Sigmoid colon (tissue), 6 donors: ENCODE measurements at regions not wholly inside any gene's neighbourhood (a gene's known extent, or its start where the extent isn't known, plus 50 kb on each side); places are given as distances from the start of the nearest gene placed in this dataset.

Experiments
- DNase-seq: peaks from one replicate; pipeline ENCODE4 v3.0.0-alpha.2; 2019
- H3K27ac ChIP-seq, 4 donors: fragments of 200-600 bp; sonication (generic); one replicate each; pipeline ENCODE4 v1.5.1; 2016 to 2019; ENCODE audit warnings: mild to moderate bottlenecking in 1 of 4
- H3K27me3 ChIP-seq, 3 donors: fragments of 200-600 bp; sonication (generic); one replicate each; pipeline ENCODE4 v1.5.1; 2019; ENCODE audit warnings: mild to moderate bottlenecking in 1 of 3
- H3K36me3 ChIP-seq, 4 donors: fragments of 200-600 bp; sonication (generic); one replicate each; pipeline ENCODE4 v1.5.1; 2016 to 2019
- H3K4me1 ChIP-seq, 4 donors: fragments of 200-600 bp; sonication (generic); one replicate each; pipeline ENCODE4 v1.5.1; 2017 to 2019
- H3K4me3 ChIP-seq, 4 donors: fragments of 200-600 bp; sonication (generic); one replicate each; pipeline ENCODE4 v1.5.1; 2017 to 2019; ENCODE audit warnings: mild to moderate bottlenecking in 2 of 4, moderate library complexity in 1 of 4
- H3K9me3 ChIP-seq, 4 donors: fragments of 200-600 bp in 3 of 4; sonication (generic) in 3 of 4; one replicate each; pipeline versions ENCODE4 v1.5.1 to v1.6.1; 2013 to 2019
- CTCF ChIP-seq, 4 experiments: fragments of 450-650 bp in 3 of 4; fragments of 200-600 bp in 1 of 4; IDR thresholded peaks; one replicate each; pipeline ENCODE4 v1.5.1; 2016 to 2019; ENCODE audit warnings: antibody characterized with exemption in 4 of 4, mild to moderate bottlenecking in 3 of 4, moderate library complexity in 2 of 4
- EP300 ChIP-seq, 4 donors: sonication (generic); formaldehyde crosslinking; IDR thresholded peaks; one replicate each; pipeline ENCODE4 v1.6.1; 2017; ENCODE audit warnings: antibody characterized with exemption in 4 of 4
- POLR2A ChIP-seq, 2 donors: fragments of 450-650 bp; IDR thresholded peaks; one replicate each; pipeline ENCODE4 v1.6.1; 2016; ENCODE audit warnings: antibody characterized with exemption in 2 of 2, mild to moderate bottlenecking in 2 of 2, moderate library complexity in 2 of 2
- POLR2AphosphoS5 ChIP-seq, 4 donors: sonication (generic); formaldehyde crosslinking; IDR thresholded peaks; one replicate each; pipeline ENCODE4 v1.6.1; 2017; ENCODE audit warnings: antibody characterized with exemption in 4 of 4
- WGBS, 2 donors: extraction: QIAGEN DNeasy Blood & Tissue Kit; methylation state at CpG; one replicate each; pipeline ENCODE4 v1.1.7; 2013; 5-methylcytosine and 5-hydroxymethylcytosine counted together
- intact Hi-C: fragments of 100-400 bp; cut with DNase I; formaldehyde crosslinking; loops from one replicate; pipeline ENCODE4 v1.15.1; 2023
- donor health status: healthy with polysubstance abuse.
- donor health status: healthy.

DNA sequence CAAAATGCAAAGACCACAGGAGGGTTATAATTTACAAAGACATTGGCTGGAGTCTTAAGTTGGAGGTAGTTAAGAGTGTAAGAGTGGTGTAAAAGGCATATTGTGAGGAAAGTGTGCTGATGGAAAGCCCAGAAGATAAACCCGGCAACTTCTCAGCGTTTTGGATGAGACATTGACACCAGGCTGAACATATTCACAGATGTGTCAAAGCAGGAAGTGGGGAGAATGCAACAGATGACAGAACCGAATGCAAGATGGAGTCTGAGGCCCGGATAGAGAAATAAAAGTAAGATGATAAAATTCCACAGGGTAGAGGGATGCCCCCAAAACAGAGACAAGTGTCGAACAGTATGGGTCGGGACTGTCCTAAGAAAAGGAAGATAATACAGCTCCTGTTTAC lies 230.4 kb upstream of the TMEM72 start:
- WGBS, 2 donors = 91 to 95% methylated on average over 6 of the region's 6 CpGs
- no peak for TF ChIP-seq POLR2AphosphoS5 (IDR thresholded peaks at IDR 0.05)
- no peak for TF ChIP-seq POLR2A (IDR thresholded peaks at IDR 0.05)
- no peak for TF ChIP-seq CTCF (IDR thresholded peaks at IDR 0.05)
- TF ChIP-seq EP300 (IDR thresholded peaks at IDR 0.05) = no peak
- Histone ChIP-seq H3K4me3 (no peak overlapping the region), H3K9me3 (no peaks in the 10 kb centered on the region), H3K36me3 (no peaks in the 10 kb centered on the region), H3K27ac (no peak overlapping the region), H3K27me3 (no peaks in the 10 kb centered on the region), H3K4me1 (no peaks in the 10 kb centered on the region)
- DNase-seq = no peak
- intact Hi-C loops = no loop called here

GRCh38 chr10:44682507-44682906 lies 228.6 kb upstream of the TMEM72 start:
- Histone ChIP-seq H3K27ac (no peak overlapping the region), H3K27me3 (no peaks in the 10 kb centered on the region), H3K4me1 (no peaks in the 10 kb centered on the region), H3K9me3 (no peaks in the 10 kb centered on the region), H3K36me3 (no peaks in the 10 kb centered on the region), H3K4me3 (no peak overlapping the region)
- TF ChIP-seq EP300 (IDR thresholded peaks at IDR 0.05) (no peak), POLR2A (IDR thresholded peaks at IDR 0.05) (no peak), CTCF (IDR thresholded peaks at IDR 0.05) (no peak), POLR2AphosphoS5 (IDR thresholded peaks at IDR 0.05) (no peak)
- intact Hi-C loops = no loop called here
- WGBS, 2 donors = 81 to 87% methylated on average over 7 of the region's 7 CpGs
- DNase-seq = no peak

- no peaks in the 10 kb centered on the region for H3K36me3 ChIP-seq
- H3K27me3 ChIP-seq = no peaks in the 10 kb centered on the region
- WGBS, 2 donors = 88 to 90% methylated on average over 2 of the region's 2 CpGs
- DNase-seq = no peak
- H3K4me1 ChIP-seq = no peaks in the 10 kb centered on the region
- H3K27ac ChIP-seq = no peak overlapping the region
- no peaks in the 10 kb centered on the region for H3K9me3 ChIP-seq
- intact Hi-C loops = no loop called here
- H3K4me3 ChIP-seq = no peak overlapping the region
- TF ChIP-seq POLR2A (IDR thresholded peaks at IDR 0.05) = no peak
- no peak for TF ChIP-seq EP300 (IDR thresholded peaks at IDR 0.05)
- TF ChIP-seq POLR2AphosphoS5 (IDR thresholded peaks at IDR 0.05) = no peak
- TF ChIP-seq CTCF (IDR thresholded peaks at IDR 0.05) = no peak
Observed at GRCh38 chr10:44684661-44685060, 226.5 kb upstream of the TMEM72 start.

DNA sequence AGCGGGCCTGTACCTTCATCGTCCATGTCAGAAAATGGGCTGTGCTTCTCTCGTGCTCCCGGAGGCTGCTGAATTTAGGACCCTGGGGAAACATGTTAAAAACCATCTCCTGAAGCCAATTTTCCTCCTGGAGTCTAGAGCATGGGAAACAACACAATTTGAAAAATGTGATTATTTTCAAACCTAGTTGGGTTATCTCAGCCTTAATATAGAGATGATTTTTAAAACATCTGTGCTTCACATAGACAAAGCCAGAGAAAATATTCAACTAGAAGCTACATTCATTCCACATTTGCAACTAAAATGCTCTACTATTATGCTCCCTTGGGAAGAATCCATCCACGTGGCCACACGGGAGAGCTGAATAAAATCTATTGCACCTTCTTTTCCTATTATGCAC lies 225.9 kb upstream of the TMEM72 start:
- Histone ChIP-seq H3K27me3 (no peaks in the 10 kb centered on the region), H3K4me1 (no peaks in the 10 kb centered on the region), H3K27ac (no peak overlapping the region), H3K36me3 (no peaks in the 10 kb centered on the region), H3K4me3 (no peak overlapping the region), H3K9me3 (no peaks in the 10 kb centered on the region)
- TF ChIP-seq POLR2AphosphoS5 (IDR thresholded peaks at IDR 0.05) = no peak
- no peak for TF ChIP-seq CTCF (IDR thresholded peaks at IDR 0.05)
- no peak for TF ChIP-seq POLR2A (IDR thresholded peaks at IDR 0.05)
- TF ChIP-seq EP300 (IDR thresholded peaks at IDR 0.05) = no peak
- intact Hi-C loops = no loop called here
- WGBS, 2 donors = 89 to 96% methylated on average over 6 of the region's 6 CpGs
- no peak for DNase-seq

DNA sequence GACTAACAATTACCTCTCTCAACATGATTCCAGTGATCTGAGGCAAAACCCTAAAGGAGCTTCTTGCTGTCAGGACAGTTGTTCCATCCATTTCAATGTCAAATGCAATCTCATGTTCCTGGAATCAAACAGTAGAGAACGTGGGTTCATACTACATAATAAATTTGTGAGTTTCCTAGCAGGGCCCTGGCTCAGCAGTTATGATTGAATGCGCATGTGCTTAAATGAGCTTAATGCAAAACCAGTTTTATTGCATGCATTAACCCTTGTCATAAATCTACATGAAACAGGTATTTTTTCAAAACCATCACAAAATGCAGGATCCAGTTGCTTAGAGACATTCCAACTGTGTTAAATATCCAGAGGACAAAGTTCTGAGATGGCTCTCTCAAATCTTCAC lies 225.4 kb upstream of the TMEM72 start:
- H3K4me1 ChIP-seq = no peaks in the 10 kb centered on the region
- DNase-seq = no peak
- H3K4me3 ChIP-seq = no peak overlapping the region
- WGBS, 2 donors = 23 to 70% methylated on average over 2 of the region's 2 CpGs
- no peaks in the 10 kb centered on the region for H3K27me3 ChIP-seq
- TF ChIP-seq POLR2A (IDR thresholded peaks at IDR 0.05) (no peak), EP300 (IDR thresholded peaks at IDR 0.05) (no peak), POLR2AphosphoS5 (IDR thresholded peaks at IDR 0.05) (no peak), CTCF (IDR thresholded peaks at IDR 0.05) (no peak)
- no peaks in the 10 kb centered on the region for H3K9me3 ChIP-seq
- intact Hi-C loops = no loop called here
- no peak overlapping the region for H3K27ac ChIP-seq
- no peaks in the 10 kb centered on the region for H3K36me3 ChIP-seq
